ENCODE measurements at regions not wholly inside any gene's neighbourhood (a gene's known extent, or its start where the extent isn't known, plus 50 kb on each side); places are given as distances from the start of the nearest gene placed in this dataset.

GRCh38 chr7:85593355-85593754 lies 406.5 kb upstream of the SEMA3D start:
- no peak for DNase-seq

GRCh38 chr7:85587785-85588184 lies 400.9 kb upstream of the SEMA3D start:
- DNase-seq = no peak

DNA sequence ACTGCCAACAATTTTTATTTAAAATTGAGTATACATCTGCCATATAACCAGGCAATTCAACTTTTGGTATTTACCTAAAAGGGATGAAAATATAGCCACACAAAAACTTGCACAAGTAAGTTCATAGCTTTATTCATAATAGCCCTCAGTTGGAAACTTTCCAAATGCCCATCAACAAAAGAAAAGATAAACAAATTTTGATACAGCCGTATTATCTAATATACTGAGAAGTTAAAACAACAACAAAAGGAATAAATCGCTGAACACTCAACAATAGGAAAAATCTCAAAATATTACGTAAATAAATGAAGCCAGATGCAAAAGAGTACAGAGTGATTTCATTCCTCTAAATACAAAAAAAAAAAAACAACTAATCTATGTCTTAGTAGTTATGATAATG lies 399.2 kb upstream of the SEMA3D start:
- no peak for DNase-seq

DNA sequence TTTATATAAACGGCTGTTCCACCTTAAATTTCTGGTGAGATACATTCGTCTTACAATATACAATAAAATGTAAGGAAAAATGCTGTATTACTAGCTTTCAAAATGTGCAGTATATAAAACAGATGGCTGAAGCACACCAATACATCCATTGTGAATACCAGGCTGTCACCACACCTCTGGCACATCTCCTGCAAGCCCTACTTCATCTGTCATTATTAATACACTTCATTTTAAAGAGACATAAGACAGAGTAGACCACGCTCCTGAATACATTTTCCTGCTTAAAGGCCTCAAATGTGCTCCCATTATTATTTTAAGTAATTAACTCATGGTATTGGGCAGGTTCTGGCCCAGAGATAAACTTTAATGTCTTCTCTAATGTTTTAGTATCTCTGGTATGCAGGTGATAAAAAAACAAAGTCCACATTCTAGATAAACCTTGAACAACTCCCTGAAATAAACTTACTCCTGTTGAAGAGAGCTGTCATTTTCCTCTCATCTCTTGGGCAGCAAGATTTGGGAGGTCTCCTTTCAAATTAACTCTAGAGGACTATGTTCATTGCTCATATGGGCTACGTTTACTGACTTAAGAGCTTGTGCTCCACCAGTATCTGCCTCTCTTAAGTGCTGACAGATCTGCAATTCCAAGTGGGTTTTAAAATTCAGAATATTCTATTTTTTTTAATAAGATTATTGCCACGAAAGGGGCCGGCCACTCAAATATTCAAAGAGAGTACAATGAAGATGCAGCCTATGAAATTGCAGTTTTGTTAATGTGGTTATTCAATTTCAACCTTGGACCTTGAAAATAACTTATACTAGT lies 396.5 kb upstream of the SEMA3D start:
- DNase-seq = no peak

DNA sequence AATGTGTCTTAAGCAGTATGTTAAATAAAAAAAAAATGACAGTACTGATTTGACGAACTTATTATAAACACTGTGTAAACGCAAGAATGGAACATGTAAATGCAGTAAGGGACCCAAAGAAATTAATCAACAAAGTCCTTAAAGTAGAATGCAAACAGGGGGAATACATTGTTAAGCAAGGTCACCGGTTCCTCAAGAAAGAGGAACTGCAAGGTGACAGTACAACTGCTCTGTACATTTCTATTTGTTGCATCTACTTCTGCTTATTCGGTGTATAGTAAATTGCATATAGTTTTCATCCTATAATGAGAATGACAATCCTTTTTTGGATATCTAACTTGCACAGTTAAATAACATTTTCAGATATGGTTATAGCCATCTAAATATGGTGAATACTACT lies 387.0 kb upstream of the SEMA3D start:
- DNase-seq = no peak

DNA sequence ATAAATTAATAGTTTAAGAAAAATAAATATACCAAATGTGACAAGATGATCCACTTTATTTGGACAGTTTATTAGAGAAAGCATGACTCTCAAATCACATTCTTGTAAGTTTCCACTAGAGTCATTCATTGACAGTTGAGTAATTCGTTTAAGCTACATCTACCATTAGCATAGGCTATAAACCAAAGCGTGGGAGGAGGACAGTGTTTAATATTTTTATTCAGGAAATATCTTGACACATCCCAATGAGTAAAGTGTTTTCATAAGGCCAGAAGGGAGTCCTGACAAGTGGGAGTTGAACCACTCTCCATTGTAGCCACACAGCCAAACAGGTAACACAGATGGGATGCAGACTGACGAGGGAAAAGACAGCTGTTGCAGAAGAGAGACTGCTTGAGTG lies 386.5 kb upstream of the SEMA3D start:
- no peak for DNase-seq

DNA sequence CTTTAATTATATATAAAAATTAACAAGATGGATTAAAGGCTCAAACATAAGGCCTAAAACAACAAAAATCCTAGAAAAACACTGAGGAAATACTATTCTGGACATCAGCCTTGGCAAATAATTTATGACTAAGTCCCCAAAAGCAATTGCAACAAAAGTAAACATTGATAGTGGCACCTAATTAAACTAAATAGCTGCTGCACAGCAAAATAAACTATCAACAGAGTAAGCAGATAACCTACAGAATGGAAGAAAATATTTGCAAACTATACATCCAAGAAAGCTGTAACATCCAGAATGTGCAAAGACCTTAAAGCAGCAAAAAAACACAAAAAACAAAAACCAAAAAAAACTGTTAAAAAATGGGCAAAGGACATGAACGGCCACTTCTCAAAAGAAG lies 384.0 kb upstream of the SEMA3D start:
- DNase-seq = no peak

GRCh38 chr7:85567983-85568382 lies 381.1 kb upstream of the SEMA3D start:
- DNase-seq = no peak

- no peak for DNase-seq
These were observed 379.4 kb upstream of the SEMA3D start for GRCh38 chr7:85566095-85566794.

DNA sequence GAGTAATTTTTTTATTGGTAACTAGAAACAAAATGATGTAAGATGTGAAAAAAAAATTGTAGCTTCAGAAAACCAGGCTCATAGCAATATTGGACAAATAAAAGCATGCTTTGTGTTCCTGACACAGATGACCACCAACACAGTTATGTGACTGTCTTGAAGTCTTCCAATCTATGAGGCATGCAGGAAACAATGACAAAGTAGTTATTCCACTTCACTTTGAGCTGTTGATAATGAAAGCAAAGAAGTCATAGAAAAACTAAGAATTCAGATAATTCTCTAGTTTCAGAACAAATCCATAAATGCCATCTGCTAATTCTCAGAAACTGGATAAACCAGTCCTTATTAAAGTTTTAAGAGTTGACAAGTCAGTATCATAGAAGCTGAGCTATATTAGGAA lies 378.4 kb upstream of the SEMA3D start:
- DNase-seq = no peak

GRCh38 chr7:85564861-85565260 lies 378.0 kb upstream of the SEMA3D start:
- DNase-seq = no peak

DNA sequence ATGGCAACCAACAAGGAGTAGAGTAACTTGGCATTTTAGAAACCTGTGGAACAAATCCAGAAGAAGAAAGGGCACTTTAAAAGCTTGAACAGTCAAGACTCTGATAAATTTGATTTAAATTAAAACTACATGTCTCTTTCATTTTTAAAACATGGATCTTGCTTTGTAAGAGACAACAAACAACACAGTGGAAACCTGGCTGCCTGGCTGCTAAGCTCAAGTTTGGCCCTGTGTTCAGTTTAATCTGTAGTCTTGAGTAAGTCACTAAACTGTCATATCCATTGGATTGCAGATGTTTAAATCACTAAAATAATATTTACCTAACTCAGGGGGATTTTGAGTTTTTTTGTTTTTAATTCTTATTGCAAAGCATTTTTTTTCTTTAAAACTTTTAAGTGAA lies 374.9 kb upstream of the SEMA3D start:
- DNase-seq = no peak

DNA sequence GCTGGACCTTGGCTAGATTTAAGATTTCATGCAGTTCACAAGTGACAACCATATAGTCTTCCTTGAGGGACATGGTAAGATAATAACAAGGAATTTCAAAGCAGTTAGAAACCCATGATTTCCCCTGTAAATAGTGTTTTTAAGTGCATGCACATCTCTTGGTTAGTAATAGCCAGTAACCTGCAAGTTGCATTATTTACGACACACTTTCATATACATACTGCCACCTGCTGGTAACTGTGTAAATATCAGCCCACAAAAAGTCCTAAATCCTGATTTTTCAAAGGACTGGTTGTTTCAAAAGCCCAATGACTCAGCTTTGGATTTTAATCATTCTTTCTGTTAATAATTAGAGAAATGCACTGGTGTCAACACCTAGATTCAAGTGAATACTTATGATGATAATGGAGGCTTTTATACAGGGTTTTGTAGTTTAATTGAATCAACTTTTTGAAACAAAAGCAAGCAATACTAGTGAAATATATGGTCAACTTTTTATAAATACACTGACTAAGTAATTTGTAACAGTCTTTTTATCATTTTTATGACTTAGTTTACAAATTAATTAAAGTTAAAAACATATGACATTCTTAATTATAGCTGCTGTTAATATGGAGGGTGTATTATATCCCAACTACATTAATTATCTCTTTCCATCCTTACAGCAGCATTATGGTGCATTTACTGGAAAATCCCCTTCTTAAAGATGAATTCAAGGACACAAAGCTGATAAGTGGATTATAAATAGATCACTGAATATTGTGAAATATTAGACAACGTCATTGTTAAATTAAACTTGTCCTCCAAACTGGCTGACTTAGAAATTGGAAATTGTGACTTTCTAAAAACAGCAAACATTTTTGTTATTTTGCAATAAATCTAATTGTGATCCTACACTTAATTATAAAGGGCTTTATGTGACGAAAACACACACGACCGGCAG lies 367.7 kb upstream of the SEMA3D start:
- peak in 7 of 58 donors; percentile 0 to 38 (median 1) for DNase-seq

- DNase-seq = no peak
These were observed 349.3 kb upstream of the SEMA3D start for GRCh38 chr7:85535974-85536729.

DNA sequence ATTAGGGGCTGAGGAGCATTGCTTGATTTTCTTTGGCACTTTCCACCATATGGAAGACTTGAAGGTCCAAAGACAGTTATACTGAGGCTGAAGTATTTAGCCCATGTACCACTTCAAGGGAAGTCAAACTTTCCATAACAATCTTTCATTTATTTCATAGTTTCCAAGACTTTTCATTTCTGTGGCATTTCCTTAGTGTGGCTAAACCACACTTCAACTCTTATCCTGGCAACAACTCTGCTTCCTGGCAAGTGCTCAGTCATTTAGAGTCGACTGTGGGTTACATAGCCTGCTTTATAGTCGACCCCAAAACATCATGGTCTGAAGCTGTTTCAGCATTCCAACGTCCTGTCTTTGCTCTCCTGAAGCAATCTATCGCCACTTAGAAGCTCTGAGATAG lies 343.0 kb upstream of the SEMA3D start:
- no peak for DNase-seq

GRCh38 chr7:85529201-85529600 lies 342.3 kb upstream of the SEMA3D start:
- DNase-seq = no peak

GRCh38 chr7:85528581-85528980 lies 341.7 kb upstream of the SEMA3D start:
- DNase-seq = no peak

DNA sequence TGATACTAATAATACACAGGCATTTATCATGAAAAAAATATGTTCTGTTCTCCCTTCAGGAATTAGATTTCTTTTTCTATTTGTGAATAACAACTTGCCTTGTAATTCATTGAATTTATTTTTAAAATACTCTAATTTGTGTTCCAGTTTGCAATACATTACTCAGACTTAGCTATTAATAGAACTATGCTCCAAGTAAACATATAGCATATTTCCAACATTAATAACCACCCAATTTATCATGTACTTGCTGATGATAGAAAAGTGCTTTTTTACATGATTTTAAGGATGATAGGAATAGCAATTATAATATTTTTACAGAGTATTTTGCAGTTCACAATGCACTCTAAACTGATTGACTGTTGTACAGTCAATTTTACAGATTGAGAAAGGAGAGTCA lies 338.8 kb upstream of the SEMA3D start:
- no peak for DNase-seq

DNA sequence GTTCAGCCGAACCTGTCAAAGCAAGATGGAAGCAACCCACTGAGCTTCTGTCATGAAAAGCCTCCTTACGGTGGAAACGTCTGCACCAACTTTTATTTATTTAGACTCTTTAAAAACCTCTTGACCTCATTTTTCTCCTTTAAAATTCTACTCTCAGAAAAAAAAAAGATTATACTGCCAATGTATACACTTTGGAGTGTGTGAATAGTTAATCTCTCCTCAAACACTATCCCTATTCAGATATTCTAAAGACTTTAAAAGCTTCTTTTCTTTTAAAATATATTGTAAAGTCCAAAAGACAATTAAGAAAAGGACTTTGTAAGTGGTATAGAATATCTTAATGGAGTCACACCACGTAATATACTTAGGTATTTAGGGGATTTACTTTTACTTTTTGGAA lies 335.2 kb upstream of the SEMA3D start:
- no peak for DNase-seq

DNA sequence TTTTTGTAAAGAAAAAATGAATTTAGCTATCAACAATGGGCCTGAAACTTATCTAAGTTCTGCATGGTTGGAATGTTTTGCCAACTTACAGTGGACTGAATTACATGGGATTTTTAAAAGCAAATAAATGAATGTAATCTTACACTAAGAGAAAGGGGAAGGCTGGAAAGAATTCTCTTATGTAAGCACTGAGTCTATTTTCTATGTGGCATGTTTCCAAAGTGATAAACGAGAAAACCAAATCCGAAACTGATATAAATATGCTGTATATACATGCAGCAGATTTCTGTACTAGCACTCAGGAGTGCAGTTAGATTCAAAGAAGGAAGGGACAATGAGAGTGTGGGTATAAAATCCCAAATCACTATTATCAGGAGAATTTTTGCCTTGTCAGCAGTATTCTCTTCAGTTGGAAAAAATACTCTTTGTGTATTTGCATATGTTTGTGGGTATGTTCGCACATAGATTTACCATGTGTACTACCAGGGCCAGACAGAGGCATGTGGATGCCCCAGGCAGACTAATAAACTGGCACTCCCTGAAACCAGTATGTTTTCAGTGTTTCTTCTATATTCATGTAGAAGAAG lies 334.3 kb upstream of the SEMA3D start:
- no peak for DNase-seq

GRCh38 chr7:85520175-85520574 lies 333.3 kb upstream of the SEMA3D start:
- DNase-seq = no peak
